Right forelimb (tissue), 1 donor: ENCODE measurements at regions not wholly inside any gene's neighbourhood (a gene's known extent, or its start where the extent isn't known, plus 50 kb on each side); places are given as distances from the start of the nearest gene placed in this dataset.

Experiments
- DNase-seq: peaks from one replicate; pipeline ENCODE4 v3.0.0-alpha.2; 2018

DNA sequence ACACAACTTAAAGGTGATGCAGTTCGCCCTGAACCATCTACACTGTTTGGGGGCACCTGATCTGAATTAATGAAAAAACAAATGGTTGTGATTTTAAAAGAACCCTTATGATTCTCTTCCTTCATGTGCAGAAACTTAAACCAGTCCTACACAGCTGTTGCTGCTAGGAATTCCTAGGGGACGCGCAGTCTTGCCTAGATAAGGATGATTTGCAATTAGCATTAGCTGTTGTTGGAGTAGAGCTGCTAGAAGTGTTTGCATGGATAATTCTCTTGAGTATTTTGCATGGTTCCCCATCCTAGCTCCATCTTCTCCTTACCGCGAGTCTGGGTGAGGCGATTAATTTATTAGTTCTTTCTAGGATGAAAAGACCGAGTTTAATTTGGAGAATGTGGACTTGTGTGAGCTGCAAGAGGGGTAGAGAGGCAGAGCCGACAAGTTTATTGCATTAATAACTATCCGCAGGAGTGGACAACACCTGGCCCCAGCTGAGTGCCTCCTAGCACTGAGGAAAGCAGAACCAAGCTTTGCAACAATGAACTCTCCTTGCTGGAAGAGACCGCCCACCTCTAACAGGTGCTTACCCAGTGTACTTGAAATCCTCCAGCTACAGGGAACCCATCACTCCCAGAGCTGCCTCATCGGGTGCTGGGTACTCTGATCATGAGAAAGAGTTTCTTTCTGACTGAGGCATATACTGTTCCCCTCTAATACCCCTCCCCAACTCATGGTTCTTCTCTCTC, 75.0 kb upstream of the WNT7A start:
- no peak for DNase-seq

DNA sequence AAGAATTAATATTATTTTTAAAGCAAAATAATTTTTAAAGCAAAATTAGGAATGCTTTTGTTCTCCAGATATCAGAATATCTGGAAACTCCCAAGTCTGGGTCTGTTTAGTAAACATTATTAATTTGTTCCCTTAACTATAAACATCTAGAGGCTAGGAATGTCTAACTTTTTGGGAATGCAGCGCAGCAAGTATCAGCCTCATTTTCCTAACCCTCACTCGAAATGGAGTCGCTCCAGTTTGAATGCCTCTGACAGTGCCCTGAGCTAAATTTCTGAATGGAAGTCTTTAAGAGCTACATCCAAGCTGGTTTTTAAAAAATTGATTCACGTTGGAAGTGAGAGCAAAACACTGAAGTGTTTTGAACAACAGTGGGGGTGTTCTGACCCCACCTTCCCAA, 74.4 kb upstream of the WNT7A start:
- no peak for DNase-seq

DNA sequence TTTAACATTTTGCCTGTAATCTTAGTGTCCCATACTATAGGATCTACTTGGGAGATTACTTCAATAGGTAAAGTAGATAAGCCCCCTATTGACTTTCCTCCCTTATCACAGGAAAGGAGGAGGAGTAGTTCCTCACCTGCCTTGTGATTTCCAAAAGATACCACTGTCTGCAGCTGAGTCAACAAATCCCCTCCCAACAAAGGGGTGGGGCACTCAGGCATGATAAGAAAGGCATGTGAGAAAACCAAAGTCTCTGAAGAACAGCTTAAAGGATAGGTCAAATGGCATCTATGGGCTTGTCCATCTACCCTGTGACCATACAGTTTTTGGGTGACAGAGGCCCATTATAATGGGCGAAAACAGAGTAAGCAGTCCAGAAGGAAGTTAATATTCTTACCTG, 71.3 kb upstream of the WNT7A start:
- no peak for DNase-seq

DNA sequence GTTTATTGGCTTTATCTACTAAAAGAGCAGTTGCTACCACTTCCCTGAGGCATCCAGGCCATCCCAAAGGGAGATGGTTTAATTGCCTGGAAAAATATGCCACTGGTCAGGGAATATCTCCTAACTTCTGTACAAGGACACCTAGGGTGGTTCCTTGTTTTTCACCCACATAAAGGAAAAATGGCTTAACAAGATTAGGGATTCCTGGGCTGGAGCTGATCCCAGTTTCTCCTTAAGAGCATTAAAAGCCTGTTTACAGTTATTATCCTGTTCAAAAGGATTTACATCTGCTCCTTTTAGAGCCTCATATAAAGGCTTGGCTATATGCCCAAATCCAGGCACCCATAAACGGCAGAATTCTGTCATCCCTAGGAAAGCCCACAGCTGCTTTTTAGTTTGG, 70.2 kb upstream of the WNT7A start:
- no peak for DNase-seq

DNA sequence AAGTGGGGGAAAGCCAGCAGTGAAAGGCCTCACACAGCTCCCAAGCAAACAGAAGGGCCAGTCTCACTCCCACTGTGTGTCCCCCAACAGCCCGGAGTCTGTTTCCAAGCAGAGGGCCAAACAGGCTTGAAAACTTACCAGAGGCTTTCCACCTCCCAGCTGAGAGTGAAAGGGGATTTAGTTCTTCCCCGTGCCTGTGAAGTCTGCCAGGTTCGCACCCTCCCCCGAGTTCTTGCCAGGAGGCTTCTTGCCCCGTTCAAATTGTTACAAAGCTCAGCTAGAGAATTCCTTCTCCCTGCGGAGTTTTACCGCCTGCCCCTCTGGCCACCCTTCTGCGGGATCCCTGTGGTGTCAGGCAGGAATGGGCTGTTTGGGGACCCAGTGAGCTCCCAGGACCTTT, 68.0 kb upstream of the WNT7A start:
- DNase-seq, result no peak

DNA sequence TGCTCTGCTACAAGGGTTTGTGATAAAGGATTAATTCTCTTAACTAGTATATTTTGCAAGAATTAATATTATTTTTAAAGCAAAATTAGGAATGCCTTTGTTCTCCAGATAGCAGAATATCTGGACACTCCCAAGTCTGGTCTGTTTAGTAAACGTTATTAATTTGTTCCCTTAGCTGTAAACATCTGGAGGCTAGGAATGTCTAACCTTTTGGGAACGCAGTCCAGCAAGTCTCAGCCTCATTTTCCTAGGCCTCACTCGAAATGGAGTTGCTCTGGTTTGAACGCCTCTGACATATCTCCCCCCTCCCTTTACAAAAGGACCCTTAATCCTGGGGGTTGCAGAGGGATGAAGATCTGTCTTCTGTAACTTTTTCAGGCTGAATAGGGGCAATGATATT, 59.3 kb upstream of the WNT7A start:
- DNase-seq, result no peak

DNA sequence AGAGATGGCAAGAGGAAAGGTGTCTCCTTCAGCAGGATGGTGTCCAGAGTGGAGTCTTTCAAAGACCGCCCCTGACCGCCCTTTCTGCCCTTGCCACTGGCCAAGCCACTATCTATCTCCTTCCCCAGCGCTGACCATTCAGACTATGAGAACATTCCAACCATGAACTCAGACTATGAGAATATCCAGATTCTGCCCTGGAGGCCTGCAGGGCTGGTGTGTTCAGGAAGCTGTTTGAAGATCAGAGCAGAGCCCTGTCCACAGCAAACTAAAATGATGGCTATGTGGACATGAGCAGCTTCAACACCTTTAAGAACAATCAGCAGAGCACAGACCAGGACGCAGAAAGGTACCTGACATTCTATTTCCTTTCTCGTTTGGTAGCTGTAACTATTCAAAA, 57.3 kb upstream of the WNT7A start:
- no peak for DNase-seq

DNA sequence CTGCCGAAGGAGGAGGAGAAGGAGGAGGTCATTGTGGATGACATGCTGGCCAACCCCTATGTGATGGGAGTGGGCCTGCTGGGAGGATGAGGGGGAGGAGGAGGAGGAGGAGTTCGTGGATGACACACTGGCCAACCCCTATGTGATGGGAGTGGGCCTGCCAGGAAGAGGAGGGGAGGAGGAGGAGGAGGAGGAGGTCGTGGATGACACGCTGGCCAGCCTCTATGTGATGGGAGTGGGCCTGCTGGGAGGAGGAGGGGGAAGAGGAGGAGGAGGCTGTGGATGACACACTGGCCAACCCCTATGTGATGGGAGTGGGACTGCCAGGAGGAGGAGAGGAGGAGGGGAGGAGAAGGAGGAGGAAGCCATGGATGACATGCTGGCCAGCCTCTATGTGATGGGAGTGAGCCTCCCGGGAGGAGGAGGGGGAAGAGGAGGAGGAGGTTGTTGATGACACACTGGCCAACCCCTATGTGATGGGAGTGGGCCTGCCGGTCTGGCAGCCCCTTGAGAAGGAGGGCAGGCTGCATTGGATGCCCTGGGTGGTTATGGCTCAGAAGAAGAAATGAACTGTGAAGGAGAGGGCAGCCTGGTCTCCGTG, 55.7 kb upstream of the WNT7A start:
- no peak for DNase-seq

DNA sequence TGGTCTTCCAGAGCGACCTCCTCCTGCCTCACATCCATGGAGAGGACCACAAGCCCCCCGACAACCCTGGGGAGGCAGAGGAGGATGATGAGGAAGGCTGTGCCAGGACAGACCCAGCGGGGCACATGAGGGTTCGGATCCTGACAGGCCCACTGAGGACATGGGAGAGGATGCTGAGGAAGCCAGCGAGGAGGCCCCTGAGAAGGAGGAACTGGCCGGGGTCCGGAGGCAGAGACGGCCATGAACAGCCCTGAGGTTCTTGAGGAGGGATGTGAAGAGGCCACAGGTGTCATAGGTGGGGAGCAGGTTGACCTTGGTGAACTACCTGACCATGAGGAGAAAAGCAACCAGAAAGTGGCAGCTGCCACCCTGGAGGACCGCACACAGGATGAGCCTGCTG, 54.9 kb upstream of the WNT7A start:
- DNase-seq, result no peak

DNA sequence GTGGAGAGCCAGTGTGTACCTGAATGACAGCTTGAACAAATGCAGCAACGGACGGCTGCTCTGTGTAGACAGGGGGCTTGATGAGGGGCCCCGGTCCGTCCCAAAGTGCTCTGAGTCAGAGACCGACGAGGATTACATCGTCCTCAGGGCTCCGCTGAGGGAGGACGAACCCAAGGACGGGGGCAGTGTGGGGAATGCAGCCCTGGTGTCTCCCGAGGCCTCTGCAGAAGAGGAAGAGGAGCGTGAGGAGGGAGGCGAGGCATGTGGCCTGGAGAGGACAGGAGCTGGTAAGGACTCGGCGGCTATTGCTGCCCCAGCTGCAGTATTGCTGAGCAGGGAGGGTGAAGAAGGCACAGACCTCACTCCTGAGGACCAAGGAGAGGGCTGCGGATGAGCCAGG, 54.4 kb upstream of the WNT7A start:
- no peak for DNase-seq

DNA sequence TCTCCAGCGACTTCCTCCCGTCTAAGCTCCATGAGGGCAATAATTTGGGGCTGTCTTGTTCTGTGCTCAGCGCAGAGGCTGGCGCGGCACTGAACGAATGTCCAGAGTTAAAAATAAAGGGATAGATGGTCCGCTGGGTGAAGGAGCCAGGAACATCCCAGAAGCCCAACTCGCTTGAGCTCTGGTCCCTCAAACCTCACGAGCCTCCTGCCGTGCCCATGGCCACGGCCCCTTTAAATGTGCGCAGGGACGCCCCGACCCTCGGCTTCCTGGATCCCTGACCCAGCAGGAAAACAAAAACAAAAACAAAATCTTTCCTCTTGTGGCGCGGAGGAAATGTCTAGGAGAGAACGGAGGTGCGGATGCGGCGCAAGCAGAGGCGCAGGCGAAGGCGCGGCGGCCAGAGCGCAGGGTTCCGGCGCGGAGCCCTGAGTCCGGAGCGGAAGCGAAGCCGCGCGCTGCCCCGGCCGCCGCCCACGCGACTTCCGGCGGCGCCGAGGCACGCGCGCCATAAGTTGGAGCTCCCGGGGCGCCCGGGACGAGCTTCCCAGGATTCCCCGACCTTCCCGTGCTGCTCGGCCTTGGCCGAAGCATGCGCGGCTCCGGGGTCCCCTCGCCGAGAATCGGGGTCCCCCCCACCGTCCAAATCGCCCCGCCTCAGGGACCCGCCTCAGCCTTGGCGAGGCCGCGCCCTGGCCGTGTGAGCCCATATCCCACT, 52.9 kb upstream of the WNT7A start:
- DNase-seq, result peak; percentile 66

DNA sequence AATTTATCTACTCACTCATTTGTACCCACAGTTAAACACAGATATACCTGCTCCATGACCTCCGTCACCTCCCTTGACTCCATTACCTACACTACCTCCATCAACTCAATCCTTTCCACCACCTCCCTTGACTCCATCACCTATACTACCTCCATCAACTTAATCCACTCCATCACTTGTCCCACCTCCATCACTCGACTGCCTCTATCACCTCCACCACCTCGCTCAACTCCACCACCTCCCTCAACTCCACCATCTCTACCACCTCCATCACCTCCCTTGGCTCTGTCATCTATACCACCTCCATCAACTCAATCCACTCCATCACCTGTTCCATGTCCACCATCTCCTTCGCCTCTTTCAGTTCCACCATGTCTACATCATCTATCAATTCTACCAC, 51.3 kb upstream of the WNT7A start:
- DNase-seq, result no peak
